Hepatocyte (in vitro differentiated cells): ENCODE measurements at regions not wholly inside any gene's neighbourhood (a gene's known extent, or its start where the extent isn't known, plus 50 kb on each side); places are given as distances from the start of the nearest gene placed in this dataset.

ENCODE experiments used
- DNase-seq: peaks from one replicate; pipeline ENCODE4 v3.0.0-alpha.2; 2016; ENCODE audit warnings: low spot score
- H2AFZ ChIP-seq: fragments of 200-600 bp; sonication (generic); 2 replicates; pipeline ENCODE4 v1.6.0; 2016; ENCODE audit warnings: antibody characterized with exemption, mild to moderate bottlenecking
- H3K27ac ChIP-seq: fragments of 200-600 bp; sonication (generic); 2 replicates; pipeline ENCODE4 v1.5.1; 2016; ENCODE audit warnings: mild to moderate bottlenecking
- H3K27me3 ChIP-seq: fragments of 200-600 bp; sonication (generic); 2 replicates; pipeline ENCODE4 v1.6.1; 2016
- H3K36me3 ChIP-seq: fragments of 200-600 bp; sonication (generic); replicated peaks from 2 replicates; pipeline ENCODE4 v1.5.1; 2016; ENCODE audit warnings: low read depth; ENCODE audit not compliant: insufficient read depth
- H3K4me1 ChIP-seq: fragments of 200-600 bp; sonication (generic); 2 replicates; pipeline ENCODE4 v1.5.1; 2016; ENCODE audit warnings: mild to moderate bottlenecking, moderate library complexity; ENCODE audit not compliant: insufficient read depth
- H3K4me2 ChIP-seq: fragments of 200-600 bp; sonication (generic); 2 replicates; pipeline ENCODE4 v1.6.0; 2016
- H3K4me3 ChIP-seq: fragments of 200-600 bp; sonication (generic); 2 replicates; pipeline ENCODE4 v1.5.1; 2016; ENCODE audit warnings: mild to moderate bottlenecking
- H3K79me2 ChIP-seq: fragments of 200-600 bp; sonication (generic); 2 replicates; pipeline ENCODE4 v1.6.0; 2017; ENCODE audit warnings: mild to moderate bottlenecking
- H3K9me2 ChIP-seq: fragments of 200-600 bp; sonication (generic); replicated peaks from 2 replicates; pipeline ENCODE4 v1.6.0; 2017; ENCODE audit warnings: mild to moderate bottlenecking; ENCODE audit not compliant: insufficient read depth
- H3K9me3 ChIP-seq: fragments of 200-600 bp; sonication (generic); 2 replicates; pipeline ENCODE4 v1.5.1; 2016; ENCODE audit warnings: low read depth, mild to moderate bottlenecking
- H4K20me1 ChIP-seq: fragments of 200-600 bp; sonication (generic); 2 replicates; pipeline ENCODE4 v1.6.0; 2016; ENCODE audit warnings: mild to moderate bottlenecking; ENCODE audit not compliant: insufficient read depth, poor library complexity, severe bottlenecking
- CTCF ChIP-seq: fragments of 200-600 bp; sonication (generic); IDR thresholded peaks from 2 replicates; pipeline ENCODE4 v1.5.1; 2016; ENCODE audit warnings: antibody characterized with exemption, mild to moderate bottlenecking; ENCODE audit not compliant: poor library complexity
- EZH2 ChIP-seq: fragments of 200-600 bp; sonication (generic); IDR thresholded peaks from 2 replicates; pipeline ENCODE4 v1.6.1; 2016; ENCODE audit warnings: antibody characterized with exemption, mild to moderate bottlenecking, borderline replicate concordance
- EZH2phosphoT487 ChIP-seq: fragments of 200-600 bp; sonication (generic); IDR thresholded peaks from one replicate; pipeline ENCODE4 v1.6.1; 2018; ENCODE audit warnings: antibody characterized with exemption, mild to moderate bottlenecking, low read depth, moderate library complexity; ENCODE audit not compliant: unreplicated experiment, severe bottlenecking
- WGBS: methylation state at CpG from one replicate; pipeline ENCODE4 v1.1.6; 2016; ENCODE audit warnings: low lambda C conversion rate; ENCODE audit errors: missing lambda C conversion rate; 5-methylcytosine and 5-hydroxymethylcytosine counted together

- H3K4me2 ChIP-seq = no peak overlapping the region
- TF ChIP-seq CTCF = no peak
- no peak for TF ChIP-seq EZH2
- no peak for TF ChIP-seq EZH2phosphoT487
- no peak for DNase-seq
- H3K79me2 ChIP-seq = no peaks in the 10 kb centered on the region
- no peaks in the 10 kb centered on the region for H3K36me3 ChIP-seq
- WGBS = 85% methylated on average over 2 of the region's 2 CpGs
- no peaks in the 10 kb centered on the region for H4K20me1 ChIP-seq
- no peaks in the 10 kb centered on the region for H3K9me3 ChIP-seq
- no peaks in the 10 kb centered on the region for H3K27me3 ChIP-seq
- no peak overlapping the region for H3K4me3 ChIP-seq
- H3K27ac ChIP-seq = no peak overlapping the region
- no peaks in the 10 kb centered on the region for H3K9me2 ChIP-seq
- H3K4me1 ChIP-seq = no peaks in the 10 kb centered on the region
- no peak overlapping the region for H2AFZ ChIP-seq
Measured at GRCh38 chr1:55943012-55943411, 636.4 kb downstream of the PLPP3 start.

DNA sequence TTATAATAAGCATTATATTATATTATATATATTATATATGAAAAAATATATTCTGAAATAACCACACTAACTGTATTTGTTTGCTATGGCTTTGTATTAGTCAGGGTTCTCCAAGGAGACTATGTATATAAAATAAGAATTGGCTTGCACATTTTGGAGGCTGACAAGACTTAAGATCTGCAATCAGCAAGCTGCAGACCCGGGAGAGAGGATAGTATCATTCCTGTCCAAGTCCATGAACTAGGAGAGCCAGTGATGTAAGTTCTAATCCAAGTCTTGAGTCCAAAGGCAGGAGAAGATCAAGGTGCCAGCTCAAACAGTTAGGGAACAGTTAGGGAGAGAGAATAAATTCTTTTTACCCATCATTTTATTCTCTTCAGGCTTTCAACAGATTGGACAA, 639.5 kb downstream of the PLPP3 start:
- no peaks in the 10 kb centered on the region for H3K36me3 ChIP-seq
- no peaks in the 10 kb centered on the region for H3K79me2 ChIP-seq
- no peak for DNase-seq
- no peaks in the 10 kb centered on the region for H3K4me1 ChIP-seq
- no peaks in the 10 kb centered on the region for H3K9me2 ChIP-seq
- H3K4me2 ChIP-seq = no peak overlapping the region
- no peak for TF ChIP-seq EZH2
- TF ChIP-seq EZH2phosphoT487 = no peak
- TF ChIP-seq CTCF = no peak
- WGBS = 78% methylated on average over 1 of the region's 1 CpG
- no peaks in the 10 kb centered on the region for H3K27me3 ChIP-seq
- no peak overlapping the region for H2AFZ ChIP-seq
- no peaks in the 10 kb centered on the region for H3K9me3 ChIP-seq
- H3K27ac ChIP-seq = no peak overlapping the region
- H3K4me3 ChIP-seq = no peak overlapping the region
- no peaks in the 10 kb centered on the region for H4K20me1 ChIP-seq

DNA sequence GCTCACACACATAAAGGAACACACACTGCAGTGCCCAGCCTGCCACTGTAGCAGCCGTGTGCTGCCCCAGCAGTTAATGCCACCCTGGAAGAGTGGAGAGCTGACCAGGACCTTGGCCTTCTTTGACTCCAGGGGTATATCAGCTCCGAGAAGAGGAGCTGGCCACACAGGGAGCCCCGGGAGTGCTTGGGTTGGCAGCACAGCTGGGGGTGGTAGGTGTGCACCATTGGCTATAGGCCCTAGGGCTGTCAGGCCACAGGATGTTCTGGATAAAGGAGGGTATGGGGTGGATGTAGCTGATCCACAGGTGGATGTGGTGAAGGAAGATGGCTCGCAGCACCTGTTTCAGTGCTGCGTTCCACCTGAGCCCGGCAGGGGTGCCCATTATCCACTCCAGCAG, 640.5 kb downstream of the PLPP3 start:
- WGBS = 90% methylated on average over 6 of the region's 6 CpGs

More for the DNA sequence above, 640.5 kb downstream of the PLPP3 start:
- no peaks in the 10 kb centered on the region for H3K9me2 ChIP-seq
- no peaks in the 10 kb centered on the region for H3K79me2 ChIP-seq
- no peak overlapping the region for H3K27ac ChIP-seq
- no peak overlapping the region for H3K4me3 ChIP-seq
- no peak overlapping the region for H2AFZ ChIP-seq
- DNase-seq = no peak
- H3K4me1 ChIP-seq = no peaks in the 10 kb centered on the region
- no peak overlapping the region for H3K4me2 ChIP-seq
- no peaks in the 10 kb centered on the region for H3K27me3 ChIP-seq
- H3K9me3 ChIP-seq = no peaks in the 10 kb centered on the region
- no peak for TF ChIP-seq EZH2
- no peak for TF ChIP-seq EZH2phosphoT487
- no peak for TF ChIP-seq CTCF
- no peaks in the 10 kb centered on the region for H4K20me1 ChIP-seq
- no peaks in the 10 kb centered on the region for H3K36me3 ChIP-seq
